HCT116 (cell line): ENCODE measurements at regions not wholly inside any gene's neighbourhood (a gene's known extent, or its start where the extent isn't known, plus 50 kb on each side); places are given as distances from the start of the nearest gene placed in this dataset.

Experiments used
- ATAC-seq: fragments of 200-7000 bp; cut with Tn5 transposase; 2 replicates; pipeline ENCODE4 v1.9.1; 2020; ENCODE audit warnings: mild to moderate bottlenecking, moderate library complexity
- BruUV-seq: library from RNA; stranded (reverse); fragments of 400-500 nt; replicated peaks from 2 replicates; lab custom pipeline; 2021; lab: Mats Ljungman, UMichigan
- CTCF ChIA-PET: fragments of 300-600 bp; sonication (Branson Sonifier 250); formaldehyde crosslinking; loops from one replicate; lab custom pipeline; 2021; ENCODE audit warnings: antibody characterized with exemption; lab: Charles Lee
- POLR2A ChIA-PET: fragments of 300-600, 350-600 bp; sonication (Branson Sonifier 250); formaldehyde crosslinking; loops from one replicate; lab custom pipeline; 2021; ENCODE audit warnings: antibody characterized with exemption; lab: Charles Lee
- RAD21 ChIA-PET, 2 experiments: fragments of 300-600 bp; sonication (Branson Sonifier 250); formaldehyde crosslinking; loops; one replicate each; lab custom pipeline; 2023; ENCODE audit warnings: low total read pairs in 2 of 2; ENCODE audit not compliant: uncharacterized antibody in 2 of 2, unreplicated experiment in 2 of 2, low non-redundant PET in 1 of 2; lab: Charles Lee
- DNase-seq: peaks from one replicate; pipeline ENCODE4 v3.0.0-alpha.2; 2010; ENCODE audit warnings: low read depth, low spot score
- H2AFZ ChIP-seq: fragments of 200-600 bp; shearing (Covaris generic), sonication (generic); 2 replicates; pipeline ENCODE4 v1.6.1; 2017; ENCODE audit warnings: low read depth, mixed run types, mixed read lengths, antibody characterized with exemption, low read length; ENCODE audit not compliant: poor library complexity, severe bottlenecking
- H3K27ac ChIP-seq: 2 replicates; pipeline ENCODE4 v1.5.1; 2012; ENCODE audit warnings: low read depth, low read length
- H3K27me3 ChIP-seq: fragments of 200-600 bp; sonication (generic); 2 replicates; pipeline ENCODE4 v1.6.1; 2016; ENCODE audit warnings: mixed run types, low read length, mixed read lengths; ENCODE audit not compliant: insufficient read depth
- H3K36me3 ChIP-seq, 2 experiments: fragments of 200-500 bp in 1 of 2; fragments of 200-600 bp in 1 of 2; sonication (Bioruptor generic) in 1 of 2; sonication (generic) in 1 of 2; 2 replicates each; pipeline versions ENCODE4 v1.5.1 to v1.6.1; 2014 to 2016; ENCODE audit warnings: low read length in 2 of 2, inconsistent platforms in 1 of 2, mixed read lengths in 1 of 2, mixed run types in 1 of 2; ENCODE audit not compliant: insufficient read depth in 2 of 2, control insufficient read depth in 1 of 2
- H3K4me1 ChIP-seq, 2 experiments: fragments of 200-600 bp in 1 of 2; sonication (generic) in 1 of 2; 2 replicates each; pipeline versions ENCODE4 v1.5.1 to v1.6.1; 2012 to 2017; ENCODE audit warnings: low read length in 2 of 2, inconsistent platforms in 1 of 2, mild to moderate bottlenecking in 1 of 2, mixed read lengths in 1 of 2, mixed run types in 1 of 2, moderate library complexity in 1 of 2; ENCODE audit not compliant: insufficient read depth in 2 of 2, control insufficient read depth in 1 of 2
- H3K4me2 ChIP-seq: fragments of 200-600 bp; sonication (generic); 2 replicates; pipeline ENCODE4 v1.6.1; 2017; ENCODE audit warnings: mixed run types, low read length, mixed read lengths
- H3K4me3 ChIP-seq, 2 experiments: fragments of 200-600 bp in 1 of 2; sonication (generic) in 1 of 2; replicated peaks in 1 of 2; 2 replicates each; pipeline ENCODE4 v1.5.1; 2011 to 2016; ENCODE audit warnings: low read length in 2 of 2, control low read depth in 1 of 2, low read depth in 1 of 2, mild to moderate bottlenecking in 1 of 2, mixed read lengths in 1 of 2, mixed run types in 1 of 2
- H3K79me2 ChIP-seq: fragments of 200-600 bp; sonication (generic); 2 replicates; pipeline ENCODE4 v1.6.1; 2017; ENCODE audit warnings: mild to moderate bottlenecking, mixed run types, low read length, moderate library complexity, mixed read lengths; ENCODE audit not compliant: insufficient read depth
- H3K9ac ChIP-seq: fragments of 200-600 bp; sonication (generic); 2 replicates; pipeline ENCODE4 v1.6.1; 2016; ENCODE audit warnings: low read length, mixed read lengths
- H3K9me2 ChIP-seq: fragments of 200-600 bp; sonication (generic), shearing (Covaris generic); 2 replicates; pipeline ENCODE4 v1.6.1; 2017; ENCODE audit warnings: mixed run types, mild to moderate bottlenecking, moderate library complexity; ENCODE audit not compliant: insufficient read depth
- H3K9me3 ChIP-seq, 2 experiments: fragments of 200-500 bp in 1 of 2; fragments of 200-600 bp in 1 of 2; sonication (Bioruptor generic) in 1 of 2; sonication (generic) in 1 of 2; 2 replicates each; pipeline ENCODE4 v1.6.1; 2014 to 2017; ENCODE audit warnings: low read length in 2 of 2, mixed read lengths in 2 of 2, inconsistent platforms in 1 of 2, low read depth in 1 of 2, mild to moderate bottlenecking in 1 of 2, mixed run types in 1 of 2, moderate library complexity in 1 of 2; ENCODE audit not compliant: control insufficient read depth in 1 of 2, insufficient read depth in 1 of 2
- H4K20me1 ChIP-seq: fragments of 200-600 bp; sonication (generic), shearing (Covaris generic); 2 replicates; pipeline ENCODE4 v1.6.1; 2017; ENCODE audit warnings: mixed run types, mild to moderate bottlenecking, moderate library complexity; ENCODE audit not compliant: insufficient read depth
- CBX3 ChIP-seq: IDR thresholded peaks from 2 replicates; pipeline ENCODE4 v1.6.1; 2012; ENCODE audit warnings: low read depth
- CEBPB ChIP-seq: IDR thresholded peaks from 2 replicates; pipeline ENCODE4 v1.6.1; 2012; ENCODE audit warnings: low read depth
- CTCF ChIP-seq, 3 experiments: fragments of 200-600 bp in 1 of 3; sonication (generic) in 1 of 3; IDR thresholded peaks in 2 of 3; conservative IDR thresholded peaks in 1 of 3; 2 replicates each; pipeline ENCODE4 v1.5.1; 2012 to 2017; ENCODE audit warnings: low read depth in 2 of 3, low read length in 2 of 3, antibody characterized with exemption in 1 of 3, borderline replicate concordance in 1 of 3, control low read depth in 1 of 3, mild to moderate bottlenecking in 1 of 3, mixed read lengths in 1 of 3, mixed run types in 1 of 3, moderate library complexity in 1 of 3; ENCODE audit not compliant: insufficient read depth in 1 of 3
- ELF1 ChIP-seq: IDR thresholded peaks from 2 replicates; pipeline ENCODE4 v1.6.1; 2012; ENCODE audit warnings: low read depth, borderline replicate concordance
- EZH2phosphoT487 ChIP-seq: fragments of 200-600 bp; IDR thresholded peaks from 2 replicates; pipeline ENCODE4 v1.6.1; 2018; ENCODE audit warnings: antibody characterized with exemption, borderline replicate concordance
- FOSL1 ChIP-seq: IDR thresholded peaks from 2 replicates; pipeline ENCODE4 v1.6.1; 2012; ENCODE audit warnings: low read depth
- JUND ChIP-seq: IDR thresholded peaks from 2 replicates; pipeline ENCODE4 v1.6.1; 2012
- MAX ChIP-seq: IDR thresholded peaks from 2 replicates; pipeline ENCODE4 v1.6.1; 2012
- SP1 ChIP-seq: IDR thresholded peaks from 2 replicates; pipeline ENCODE4 v1.6.1; 2012; ENCODE audit warnings: low read depth
- SRF ChIP-seq: IDR thresholded peaks from 2 replicates; pipeline ENCODE4 v1.6.1; 2012; ENCODE audit warnings: low read depth
- TCF7L2 ChIP-seq: IDR thresholded peaks from 2 replicates; pipeline ENCODE4 v1.7.0; 2011; ENCODE audit warnings: borderline replicate concordance, inconsistent platforms; ENCODE audit not compliant: insufficient read depth, insufficient read length; ENCODE audit errors: extremely low read depth
- YY1 ChIP-seq: IDR thresholded peaks from 2 replicates; pipeline ENCODE4 v1.6.1; 2011; ENCODE audit warnings: low read length, low read depth, moderate library complexity, mild to moderate bottlenecking; ENCODE audit not compliant: insufficient replicate concordance; ENCODE audit errors: extremely low read depth
- ZNF274 ChIP-seq: fragments of 200-500 bp; sonication (Bioruptor generic); IDR thresholded peaks from 2 replicates; pipeline ENCODE4 v1.6.1; 2014; ENCODE audit warnings: mild to moderate bottlenecking, low read depth, low read length, inconsistent platforms
- intact Hi-C: fragments of 100-400 bp; cut with micrococcal nuclease; formaldehyde crosslinking; loops from 2 replicates; pipeline ENCODE4 v1.10.0; 2022
- TF ChIP-seq, protein P1 (sequence below): IDR thresholded peaks from 2 replicates; pipeline ENCODE4 v1.6.1; 2012
- TF ChIP-seq, protein P2 (sequence below): IDR thresholded peaks from 2 replicates; pipeline ENCODE4 v1.6.1; 2011; ENCODE audit warnings: mild to moderate bottlenecking, low read length, moderate library complexity; ENCODE audit not compliant: insufficient replicate concordance; ENCODE audit errors: extremely low read depth
- TF ChIP-seq, protein P3 (sequence below): IDR thresholded peaks from 2 replicates; pipeline ENCODE4 v1.6.1; 2012; ENCODE audit warnings: low read depth

DNA sequence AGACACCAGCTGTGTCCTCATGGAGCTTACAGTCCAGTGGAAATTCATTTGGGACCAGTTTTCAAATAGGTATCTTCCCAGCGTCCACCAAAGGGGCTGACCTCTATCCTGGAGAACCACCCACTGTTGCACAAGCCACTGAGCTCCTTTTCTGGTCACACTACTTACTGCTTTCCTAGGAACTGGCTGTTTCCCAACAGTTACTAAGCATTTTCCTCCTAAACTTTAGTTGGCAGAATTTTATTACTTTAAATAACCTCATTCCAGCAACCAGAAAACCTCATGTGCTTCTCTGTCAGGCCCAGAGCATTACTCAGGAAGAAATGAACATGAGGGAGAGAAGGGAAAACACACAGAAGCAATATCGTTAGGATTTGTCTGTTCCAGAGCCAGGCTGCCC lies 183.1 kb downstream of the GPAM start:
- Histone ChIP-seq H3K4me3 (no peak overlapping the region), H3K79me2 (no peaks in the 10 kb centered on the region), H3K36me3 (no peaks in the 10 kb centered on the region), H2AFZ (no peak overlapping the region), H4K20me1 (no peaks in the 10 kb centered on the region), H3K9me3 (no peaks in the 10 kb centered on the region), H3K27ac (no peak overlapping the region), H3K4me1 (no peaks in the 10 kb centered on the region), H3K4me2 (no peak overlapping the region), H3K9me2 (no peaks in the 10 kb centered on the region), H3K9ac (no peak overlapping the region), H3K27me3 (peaks cover 42% of the 10 kb centered on the region)
- DNase-seq (no peak), ATAC-seq (no peak)
- ChIA-PET POLR2A (no interaction called here), CTCF (no interaction called here), RAD21 (no interaction called here)
- no peak for TF ChIP-seq JUND
- TF ChIP-seq, protein P1, sequence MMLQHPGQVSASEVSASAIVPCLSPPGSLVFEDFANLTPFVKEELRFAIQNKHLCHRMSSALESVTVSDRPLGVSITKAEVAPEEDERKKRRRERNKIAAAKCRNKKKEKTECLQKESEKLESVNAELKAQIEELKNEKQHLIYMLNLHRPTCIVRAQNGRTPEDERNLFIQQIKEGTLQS: no peak
- no peak for TF ChIP-seq EZH2phosphoT487
- TF ChIP-seq TCF7L2: no peak
- TF ChIP-seq, protein P2, sequence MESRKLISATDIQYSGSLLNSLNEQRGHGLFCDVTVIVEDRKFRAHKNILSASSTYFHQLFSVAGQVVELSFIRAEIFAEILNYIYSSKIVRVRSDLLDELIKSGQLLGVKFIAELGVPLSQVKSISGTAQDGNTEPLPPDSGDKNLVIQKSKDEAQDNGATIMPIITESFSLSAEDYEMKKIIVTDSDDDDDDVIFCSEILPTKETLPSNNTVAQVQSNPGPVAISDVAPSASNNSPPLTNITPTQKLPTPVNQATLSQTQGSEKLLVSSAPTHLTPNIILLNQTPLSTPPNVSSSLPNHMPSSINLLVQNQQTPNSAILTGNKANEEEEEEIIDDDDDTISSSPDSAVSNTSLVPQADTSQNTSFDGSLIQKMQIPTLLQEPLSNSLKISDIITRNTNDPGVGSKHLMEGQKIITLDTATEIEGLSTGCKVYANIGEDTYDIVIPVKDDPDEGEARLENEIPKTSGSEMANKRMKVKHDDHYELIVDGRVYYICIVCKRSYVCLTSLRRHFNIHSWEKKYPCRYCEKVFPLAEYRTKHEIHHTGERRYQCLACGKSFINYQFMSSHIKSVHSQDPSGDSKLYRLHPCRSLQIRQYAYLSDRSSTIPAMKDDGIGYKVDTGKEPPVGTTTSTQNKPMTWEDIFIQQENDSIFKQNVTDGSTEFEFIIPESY: no peak
- no peak for TF ChIP-seq SRF
- no peak for TF ChIP-seq YY1
- no peak for TF ChIP-seq CBX3
- TF ChIP-seq CTCF (IDR thresholded peaks at IDR 0.05 in 2 of 3, conservative IDR thresholded peaks at IDR 0.05 in 1 of 3; ENCODE audit: borderline replicate concordance in 1 of 3, insufficient read depth in 1 of 3, low read depth in 2 of 3, low read length in 2 of 3): no peak
- no peak for TF ChIP-seq CEBPB
- TF ChIP-seq ELF1: no peak
- TF ChIP-seq ZNF274: no peak
- TF ChIP-seq MAX: no peak
- TF ChIP-seq FOSL1: no peak
- TF ChIP-seq, protein P3, sequence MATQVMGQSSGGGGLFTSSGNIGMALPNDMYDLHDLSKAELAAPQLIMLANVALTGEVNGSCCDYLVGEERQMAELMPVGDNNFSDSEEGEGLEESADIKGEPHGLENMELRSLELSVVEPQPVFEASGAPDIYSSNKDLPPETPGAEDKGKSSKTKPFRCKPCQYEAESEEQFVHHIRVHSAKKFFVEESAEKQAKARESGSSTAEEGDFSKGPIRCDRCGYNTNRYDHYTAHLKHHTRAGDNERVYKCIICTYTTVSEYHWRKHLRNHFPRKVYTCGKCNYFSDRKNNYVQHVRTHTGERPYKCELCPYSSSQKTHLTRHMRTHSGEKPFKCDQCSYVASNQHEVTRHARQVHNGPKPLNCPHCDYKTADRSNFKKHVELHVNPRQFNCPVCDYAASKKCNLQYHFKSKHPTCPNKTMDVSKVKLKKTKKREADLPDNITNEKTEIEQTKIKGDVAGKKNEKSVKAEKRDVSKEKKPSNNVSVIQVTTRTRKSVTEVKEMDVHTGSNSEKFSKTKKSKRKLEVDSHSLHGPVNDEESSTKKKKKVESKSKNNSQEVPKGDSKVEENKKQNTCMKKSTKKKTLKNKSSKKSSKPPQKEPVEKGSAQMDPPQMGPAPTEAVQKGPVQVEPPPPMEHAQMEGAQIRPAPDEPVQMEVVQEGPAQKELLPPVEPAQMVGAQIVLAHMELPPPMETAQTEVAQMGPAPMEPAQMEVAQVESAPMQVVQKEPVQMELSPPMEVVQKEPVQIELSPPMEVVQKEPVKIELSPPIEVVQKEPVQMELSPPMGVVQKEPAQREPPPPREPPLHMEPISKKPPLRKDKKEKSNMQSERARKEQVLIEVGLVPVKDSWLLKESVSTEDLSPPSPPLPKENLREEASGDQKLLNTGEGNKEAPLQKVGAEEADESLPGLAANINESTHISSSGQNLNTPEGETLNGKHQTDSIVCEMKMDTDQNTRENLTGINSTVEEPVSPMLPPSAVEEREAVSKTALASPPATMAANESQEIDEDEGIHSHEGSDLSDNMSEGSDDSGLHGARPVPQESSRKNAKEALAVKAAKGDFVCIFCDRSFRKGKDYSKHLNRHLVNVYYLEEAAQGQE: no peak
- TF ChIP-seq SP1: no peak
- no TSS peak for BruUV-seq
- intact Hi-C loops: no loop called here
